Panc1 (cell line): ENCODE measurements at regions not wholly inside any gene's neighbourhood (a gene's known extent, or its start where the extent isn't known, plus 50 kb on each side); places are given as distances from the start of the nearest gene placed in this dataset.
"Not testable (repeated sequence)": the region's sequence is repeated elsewhere in the genome, so short reads cannot be mapped to it uniquely, and the experiment has no call there.

Source experiments
- ATAC-seq: fragments of 200-7000 bp; cut with Tn5 transposase; 2 replicates; pipeline ENCODE4 v1.9.1; 2020; ENCODE audit warnings: mild to moderate bottlenecking, moderate library complexity
- BruUV-seq: library from RNA; stranded (reverse); fragments of 400-500 nt; replicated peaks from 2 replicates; lab custom pipeline; 2021; lab: Mats Ljungman, UMichigan
- CTCF ChIA-PET: fragments of 300-600 bp; sonication (Branson Sonifier 250); formaldehyde crosslinking; loops from one replicate; lab custom pipeline; 2022; ENCODE audit warnings: antibody characterized with exemption; lab: Charles Lee
- POLR2A ChIA-PET: fragments of 300-600 bp; sonication (Branson Sonifier 250); formaldehyde crosslinking; loops from one replicate; lab custom pipeline; 2022; ENCODE audit warnings: antibody characterized with exemption; lab: Charles Lee
- DNase-seq: peaks from one replicate; pipeline ENCODE4 v3.0.0-alpha.2; 2010; ENCODE audit warnings: low read depth, low spot score
- H3K27ac ChIP-seq: 2 replicates; pipeline ENCODE4 v1.5.1; 2011; ENCODE audit warnings: mild to moderate bottlenecking, low read length, inconsistent platforms
- H3K27me3 ChIP-seq: fragments of 200-500 bp; sonication (Bioruptor generic); 2 replicates; pipeline ENCODE4 v1.6.0; 2014; ENCODE audit warnings: low read length, inconsistent platforms; ENCODE audit not compliant: control insufficient read depth, insufficient read depth
- H3K36me3 ChIP-seq: fragments of 200-500 bp; sonication (Bioruptor generic); 2 replicates; pipeline ENCODE4 v1.5.1; 2014; ENCODE audit warnings: inconsistent platforms, mild to moderate bottlenecking, low read length, moderate library complexity; ENCODE audit not compliant: control insufficient read depth, insufficient read depth
- H3K4me1 ChIP-seq: 2 replicates; pipeline ENCODE4 v1.5.1; 2011; ENCODE audit warnings: inconsistent platforms, mild to moderate bottlenecking, low read length, moderate library complexity; ENCODE audit not compliant: control insufficient read depth, insufficient read depth
- H3K4me3 ChIP-seq, 2 experiments: 2 replicates each; pipeline ENCODE4 v1.5.1; 2011 to 2012; ENCODE audit warnings: low read depth in 2 of 2, low read length in 2 of 2, mild to moderate bottlenecking in 2 of 2, inconsistent platforms in 1 of 2, moderate library complexity in 1 of 2
- H3K9me3 ChIP-seq: fragments of 200-500 bp; sonication (Bioruptor generic); 2 replicates; pipeline ENCODE4 v1.5.1; 2014; ENCODE audit warnings: low read depth, mild to moderate bottlenecking, inconsistent platforms, low read length, moderate library complexity; ENCODE audit not compliant: control insufficient read depth, insufficient read depth
- CTCF ChIP-seq: fragments of 450-650 bp; IDR thresholded peaks from 2 replicates; pipeline ENCODE4 v1.5.1; 2017; ENCODE audit warnings: mild to moderate bottlenecking
- POLR2AphosphoS5 ChIP-seq: IDR thresholded peaks from 2 replicates; pipeline ENCODE4 v1.6.1; 2012; ENCODE audit warnings: mild to moderate bottlenecking, low read depth, low read length, moderate library complexity
- SIN3A ChIP-seq: IDR thresholded peaks from 2 replicates; pipeline ENCODE4 v1.6.1; 2012; ENCODE audit warnings: low read depth, mild to moderate bottlenecking, low read length, moderate library complexity, borderline replicate concordance; ENCODE audit not compliant: insufficient read depth
- TCF7L2 ChIP-seq: IDR thresholded peaks from 2 replicates; pipeline ENCODE4 v1.6.1; 2011; ENCODE audit warnings: mild to moderate bottlenecking, low read depth, low read length, inconsistent platforms
- in situ Hi-C: cut with HindIII; loops from 2 replicates; pipeline ENCODE4 v1.10.0; 2016; ENCODE audit warnings: low sequenced_read_pairs, low pct_unique_long_range_greater_than_20kb
- intact Hi-C: fragments of 100-400 bp; cut with micrococcal nuclease; formaldehyde crosslinking; loops from one replicate; pipeline ENCODE4 v1.10.0; 2022; ENCODE audit not compliant: unreplicated experiment
- TF ChIP-seq, protein P1 (sequence below), 2 experiments: IDR thresholded peaks; 2 replicates each; pipeline ENCODE4 v1.6.1; 2011 to 2012; ENCODE audit warnings: low read depth in 2 of 2, control low read depth in 1 of 2, low read length in 1 of 2, mild to moderate bottlenecking in 1 of 2, moderate library complexity in 1 of 2; ENCODE audit not compliant: insufficient read depth in 1 of 2

DNA sequence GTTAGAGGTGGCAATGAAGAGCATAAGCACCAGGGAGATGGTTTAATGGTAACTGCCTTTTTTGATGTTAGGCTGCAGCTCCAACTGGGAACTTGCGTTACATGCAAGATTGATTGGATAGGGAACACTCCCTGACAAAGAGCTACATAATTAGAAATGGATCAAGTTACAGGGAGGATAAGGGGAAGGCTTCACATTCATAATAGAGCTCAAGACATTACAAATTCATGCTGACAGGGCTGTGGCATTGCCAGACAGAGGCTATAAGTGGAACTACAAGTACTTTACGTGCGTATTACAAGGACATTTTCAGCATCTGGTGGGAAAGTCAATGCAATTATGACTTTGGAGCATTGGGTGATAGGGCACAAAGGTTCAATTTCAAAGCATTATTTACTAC lies 55.3 kb upstream of the CCDC80 start:
- intact Hi-C loops, H3K9me3 ChIP-seq, DNase-seq, H3K27ac ChIP-seq, H3K4me3 ChIP-seq, H3K4me1 ChIP-seq, in situ Hi-C loops, ATAC-seq, BruUV-seq, H3K27me3 ChIP-seq, POLR2A ChIA-PET, H3K36me3 ChIP-seq, CTCF ChIA-PET: not testable (repeated sequence)

DNA sequence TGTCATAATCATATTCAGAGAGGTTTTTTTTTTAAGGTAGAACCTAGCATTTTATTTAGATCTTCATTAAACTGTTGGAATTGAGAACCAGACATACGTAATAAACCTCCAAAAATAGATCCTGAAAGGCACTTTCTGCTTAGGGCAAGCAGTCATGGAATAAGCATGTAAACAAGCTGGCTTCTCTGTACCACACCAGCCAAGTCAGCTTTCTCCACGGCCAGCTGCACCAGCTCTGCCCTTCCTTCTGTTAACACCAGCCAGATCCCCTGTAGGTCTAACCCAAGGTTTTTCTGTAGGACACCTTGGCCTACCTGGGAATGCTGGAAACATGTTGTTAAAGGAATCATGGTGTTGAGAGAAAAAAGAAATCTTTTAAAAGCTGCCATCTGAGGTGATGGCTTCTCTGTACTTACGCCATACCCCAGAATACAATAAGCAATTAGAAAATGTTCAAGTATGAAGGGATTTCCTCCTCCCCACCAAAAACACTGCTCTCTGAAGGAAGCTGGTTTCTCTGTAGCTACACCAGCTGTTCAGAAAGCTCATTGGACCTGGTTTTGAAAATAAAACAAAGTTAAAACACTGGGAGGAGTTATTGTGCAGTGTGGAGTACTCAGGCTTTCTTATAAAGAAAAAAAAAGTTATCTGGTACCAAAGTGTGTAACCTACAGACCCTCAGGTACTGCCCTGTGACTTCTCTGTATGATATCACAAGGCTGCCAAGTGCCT lies 54.6 kb upstream of the CCDC80 start:
- intact Hi-C loops, H3K27me3 ChIP-seq, H3K4me1 ChIP-seq, POLR2A ChIA-PET, in situ Hi-C loops, H3K36me3 ChIP-seq, H3K4me3 ChIP-seq, DNase-seq, BruUV-seq, H3K27ac ChIP-seq, H3K9me3 ChIP-seq, ATAC-seq: not testable (repeated sequence)
- CTCF ChIA-PET = interaction anchor here (0.7 kb wide), 1 partner anchor 52 kb away, joined by 4 read pairs; no protein-coding TSS in a partner anchor

DNA sequence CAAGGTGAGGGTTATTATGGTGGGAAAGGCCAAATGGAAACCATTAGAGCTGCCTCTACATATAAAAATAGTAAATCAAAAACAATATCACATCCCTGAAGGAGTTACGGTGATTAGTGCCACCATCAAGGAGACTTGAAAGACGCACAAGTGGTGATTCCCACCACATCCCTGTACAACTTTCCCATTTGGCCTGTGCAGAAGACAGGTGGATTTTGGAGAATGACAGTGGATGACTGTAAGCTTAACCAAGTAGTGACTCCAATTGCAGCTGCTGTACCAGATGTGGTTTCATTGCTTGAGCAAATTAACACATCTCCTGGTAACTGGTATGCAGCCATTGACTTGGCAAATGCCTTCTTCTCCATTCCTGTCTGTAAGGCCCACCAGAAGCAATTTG lies 54.0 kb upstream of the CCDC80 start:
- H3K27ac ChIP-seq, H3K27me3 ChIP-seq, H3K4me1 ChIP-seq, BruUV-seq, ATAC-seq, H3K4me3 ChIP-seq, H3K36me3 ChIP-seq, intact Hi-C loops, POLR2A ChIA-PET, CTCF ChIA-PET, DNase-seq, in situ Hi-C loops, H3K9me3 ChIP-seq: not testable (repeated sequence)

DNA sequence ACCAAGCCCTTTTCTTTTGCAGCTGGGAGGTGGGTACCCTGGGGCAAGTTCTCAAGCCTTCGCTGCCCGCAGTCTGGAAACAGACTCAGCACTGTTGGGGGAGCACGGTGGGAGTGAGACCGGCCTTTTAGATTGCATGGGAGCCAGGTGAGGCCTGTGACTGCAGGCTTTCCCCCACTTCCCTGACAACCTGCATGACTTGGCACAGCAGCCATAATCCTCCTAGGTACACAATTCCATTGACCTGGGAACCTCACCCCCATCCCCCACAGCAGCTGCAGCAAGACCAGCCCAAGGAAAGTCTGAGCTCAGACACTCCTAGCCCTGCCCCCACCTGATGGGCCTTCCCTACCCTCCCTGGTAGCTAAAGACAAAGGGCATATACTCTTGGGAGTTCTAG lies 52.2 kb upstream of the CCDC80 start:
- Histone ChIP-seq H3K27ac (no peak overlapping the region), H3K9me3 (no peaks in the 10 kb centered on the region), H3K27me3 (no peaks in the 10 kb centered on the region), H3K4me3 (no peak overlapping the region), H3K4me1 (no peaks in the 10 kb centered on the region), H3K36me3 (no peaks in the 10 kb centered on the region)
- BruUV-seq = no TSS peak
- TF ChIP-seq CTCF (no peak), TCF7L2 (no peak), POLR2AphosphoS5 (no peak), SIN3A (no peak)
- TF ChIP-seq, protein P1, sequence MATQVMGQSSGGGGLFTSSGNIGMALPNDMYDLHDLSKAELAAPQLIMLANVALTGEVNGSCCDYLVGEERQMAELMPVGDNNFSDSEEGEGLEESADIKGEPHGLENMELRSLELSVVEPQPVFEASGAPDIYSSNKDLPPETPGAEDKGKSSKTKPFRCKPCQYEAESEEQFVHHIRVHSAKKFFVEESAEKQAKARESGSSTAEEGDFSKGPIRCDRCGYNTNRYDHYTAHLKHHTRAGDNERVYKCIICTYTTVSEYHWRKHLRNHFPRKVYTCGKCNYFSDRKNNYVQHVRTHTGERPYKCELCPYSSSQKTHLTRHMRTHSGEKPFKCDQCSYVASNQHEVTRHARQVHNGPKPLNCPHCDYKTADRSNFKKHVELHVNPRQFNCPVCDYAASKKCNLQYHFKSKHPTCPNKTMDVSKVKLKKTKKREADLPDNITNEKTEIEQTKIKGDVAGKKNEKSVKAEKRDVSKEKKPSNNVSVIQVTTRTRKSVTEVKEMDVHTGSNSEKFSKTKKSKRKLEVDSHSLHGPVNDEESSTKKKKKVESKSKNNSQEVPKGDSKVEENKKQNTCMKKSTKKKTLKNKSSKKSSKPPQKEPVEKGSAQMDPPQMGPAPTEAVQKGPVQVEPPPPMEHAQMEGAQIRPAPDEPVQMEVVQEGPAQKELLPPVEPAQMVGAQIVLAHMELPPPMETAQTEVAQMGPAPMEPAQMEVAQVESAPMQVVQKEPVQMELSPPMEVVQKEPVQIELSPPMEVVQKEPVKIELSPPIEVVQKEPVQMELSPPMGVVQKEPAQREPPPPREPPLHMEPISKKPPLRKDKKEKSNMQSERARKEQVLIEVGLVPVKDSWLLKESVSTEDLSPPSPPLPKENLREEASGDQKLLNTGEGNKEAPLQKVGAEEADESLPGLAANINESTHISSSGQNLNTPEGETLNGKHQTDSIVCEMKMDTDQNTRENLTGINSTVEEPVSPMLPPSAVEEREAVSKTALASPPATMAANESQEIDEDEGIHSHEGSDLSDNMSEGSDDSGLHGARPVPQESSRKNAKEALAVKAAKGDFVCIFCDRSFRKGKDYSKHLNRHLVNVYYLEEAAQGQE (IDR thresholded peaks at IDR 0.05; ENCODE audit: insufficient read depth in 1 of 2, low read depth in 2 of 2, low read length in 1 of 2) = no peak
- intact Hi-C loops = no loop called here
- DNase-seq (no peak), ATAC-seq (no peak)
- in situ Hi-C loops = no loop called here
- ChIA-PET POLR2A (no interaction called here), CTCF (no interaction called here)
